Endothelial cell of umbilical vein (primary cell): ENCODE measurements at regions not wholly inside any gene's neighbourhood (a gene's known extent, or its start where the extent isn't known, plus 50 kb on each side); places are given as distances from the start of the nearest gene placed in this dataset.

Source experiments
- BruUV-seq: library from RNA; stranded (reverse); fragments of 400-500 nt; replicated peaks from 2 replicates; lab custom pipeline; 2021; lab: Mats Ljungman, UMichigan
- CTCF ChIA-PET: fragments of 300-600, 350-600 bp; sonication (Branson Sonifier 250); formaldehyde crosslinking; loops from one replicate; lab custom pipeline; 2021; ENCODE audit warnings: antibody characterized with exemption, inconsistent platforms; lab: Charles Lee
- POLR2A ChIA-PET: fragments of 300-600, 350-600 bp; sonication (Branson Sonifier 250); formaldehyde crosslinking; loops from one replicate; lab custom pipeline; 2021; ENCODE audit warnings: antibody characterized with exemption, inconsistent platforms; lab: Charles Lee
- DNase-seq: peaks from one replicate; pipeline ENCODE4 v3.0.0-alpha.2; 2011; ENCODE audit warnings: low read depth, low spot score
- FAIRE-seq: peaks from 2 replicates; lab custom pipeline; 2011; peaks lifted over from hg19 to GRCh38; lab: Jason Lieb, UNC
- H2AFZ ChIP-seq: 2 replicates; pipeline ENCODE4 v1.6.0; 2012; ENCODE audit warnings: low read depth, low read length, control low read depth, inconsistent platforms
- H3K27ac ChIP-seq: 2 replicates; pipeline ENCODE4 v1.5.1; 2011; ENCODE audit warnings: low read depth, mild to moderate bottlenecking, control low read depth, low read length, moderate library complexity; ENCODE audit not compliant: insufficient read depth
- H3K27me3 ChIP-seq, 2 experiments: 2 replicates each; pipeline versions ENCODE4 v1.6.0 to v1.6.1; 2011; ENCODE audit warnings: low read length in 2 of 2, mixed read lengths in 1 of 2; ENCODE audit not compliant: control insufficient read depth in 2 of 2, insufficient read depth in 2 of 2
- H3K36me3 ChIP-seq, 2 experiments: 2 replicates in 1 of 2; 3 replicates in 1 of 2; pipeline ENCODE4 v1.5.1; 2011; ENCODE audit warnings: low read length in 2 of 2, mild to moderate bottlenecking in 1 of 2, moderate library complexity in 1 of 2; ENCODE audit not compliant: control insufficient read depth in 2 of 2, insufficient read depth in 2 of 2; ENCODE audit errors: extremely low read depth in 1 of 2
- H3K4me1 ChIP-seq: 3 replicates; pipeline ENCODE4 v1.5.1; 2011; ENCODE audit warnings: mild to moderate bottlenecking, low read length; ENCODE audit not compliant: control insufficient read depth, insufficient read depth; ENCODE audit errors: extremely low read depth
- H3K4me2 ChIP-seq: 2 replicates; pipeline ENCODE4 v1.6.1; 2011; ENCODE audit warnings: low read length, control low read depth, mixed read lengths; ENCODE audit not compliant: insufficient read depth
- H3K4me3 ChIP-seq, 3 experiments: fragments of 200-600 bp in 1 of 3; sonication (generic), shearing (Covaris generic) in 1 of 3; replicated peaks in 1 of 3; 2 replicates each; pipeline ENCODE4 v1.5.1; 2011 to 2016; ENCODE audit warnings: control low read depth in 3 of 3, low read length in 3 of 3, mild to moderate bottlenecking in 2 of 3, inconsistent platforms in 1 of 3, low read depth in 1 of 3, moderate library complexity in 1 of 3; ENCODE audit not compliant: insufficient read depth in 1 of 3
- H3K79me2 ChIP-seq: 2 replicates; pipeline ENCODE4 v1.6.0; 2012; ENCODE audit warnings: low read length, inconsistent platforms; ENCODE audit not compliant: control insufficient read depth, insufficient read depth
- H3K9ac ChIP-seq: replicated peaks from 2 replicates; pipeline ENCODE3; 2011; ENCODE audit warnings: low read length, control low read depth; ENCODE audit not compliant: insufficient read depth; ENCODE audit errors: extremely low read depth
- H3K9me1 ChIP-seq: replicated peaks from 3 replicates; pipeline ENCODE4 v1.6.0; 2011; ENCODE audit warnings: mild to moderate bottlenecking, low read length; ENCODE audit not compliant: control insufficient read depth, insufficient read depth; ENCODE audit errors: extremely low read depth
- H3K9me3 ChIP-seq: replicated peaks from 2 replicates; pipeline ENCODE4 v1.5.1; 2012; ENCODE audit warnings: low read length, inconsistent platforms; ENCODE audit not compliant: control insufficient read depth, insufficient read depth
- H4K20me1 ChIP-seq: replicated peaks from 2 replicates; pipeline ENCODE3; 2011; ENCODE audit warnings: mild to moderate bottlenecking, low read length; ENCODE audit not compliant: control insufficient read depth, insufficient read depth; ENCODE audit errors: extremely low read depth
- CTCF ChIP-seq, 2 donors: IDR thresholded peaks; 1 replicate in 1 of 2; 2 replicates in 1 of 2; pipeline ENCODE4 v1.5.1; 2011; ENCODE audit warnings: low read length in 2 of 2, mild to moderate bottlenecking in 2 of 2, moderate library complexity in 2 of 2, control low read depth in 1 of 2, inconsistent platforms in 1 of 2, low read depth in 1 of 2; ENCODE audit not compliant: insufficient read depth in 1 of 2; ENCODE audit errors: extremely low read depth in 1 of 2
- FOS ChIP-seq: IDR thresholded peaks from 2 replicates; pipeline ENCODE4 v1.6.1; 2011; ENCODE audit warnings: mild to moderate bottlenecking, low read length, moderate library complexity, borderline replicate concordance; ENCODE audit not compliant: insufficient read depth
- JUN ChIP-seq: IDR thresholded peaks from 2 replicates; pipeline ENCODE4 v1.6.1; 2011; ENCODE audit warnings: borderline replicate concordance, low read depth; ENCODE audit not compliant: insufficient read length, insufficient read depth
- POLR2A ChIP-seq: IDR thresholded peaks from 2 replicates; pipeline ENCODE4 v1.6.1; 2012; ENCODE audit warnings: low read depth, mild to moderate bottlenecking, control low read depth, low read length
- dilution Hi-C: fragments of 300-500 bp; cut with MboI; formaldehyde crosslinking; loops from one replicate; pipeline ENCODE4 v1.15.0; 2019; ENCODE audit warnings: low sequenced_read_pairs; ENCODE audit not compliant: extremely low pct_ligation_motif_present
- intact Hi-C: fragments of 100-400 bp; cut with micrococcal nuclease; formaldehyde crosslinking; loops from one replicate; pipeline ENCODE4 v1.10.0; 2022

- ChIA-PET CTCF (no interaction called here), POLR2A (no interaction called here)
- no peak for DNase-seq
- no peak for FAIRE-seq
- Histone ChIP-seq H3K79me2 (no peaks in the 10 kb centered on the region), H3K36me3 (no peaks in the 10 kb centered on the region), H3K4me1 (no peaks in the 10 kb centered on the region), H3K9me1 (no peaks in the 10 kb centered on the region), H3K27me3 (no peaks in the 10 kb centered on the region), H3K4me2 (no peak overlapping the region), H4K20me1 (no peaks in the 10 kb centered on the region), H3K9me3 (no peaks in the 10 kb centered on the region), H3K9ac (no peak overlapping the region), H3K27ac (no peak overlapping the region), H2AFZ (no peak overlapping the region), H3K4me3 (no peak overlapping the region)
- no peak for TF ChIP-seq POLR2A
- no peak for TF ChIP-seq FOS
- no peak for TF ChIP-seq CTCF (IDR thresholded peaks at IDR 0.05; ENCODE audit: extremely low read depth in 1 of 2, insufficient read depth in 1 of 2, low read depth in 1 of 2, low read length in 2 of 2)
- intact Hi-C loops, result no loop called here
- no TSS peak for BruUV-seq
- dilution Hi-C loops, result no loop called here
Observed at GRCh38 chrX:28205126-28205525, 223.9 kb upstream of the DCAF8L1 start.

- POLR2A ChIA-PET, result no interaction called here
- CTCF ChIA-PET, result interaction anchor here (1.4 kb wide), 1 partner anchor 1715 kb away, joined by 4 read pairs; no protein-coding TSS in a partner anchor
- Histone ChIP-seq H3K9me1 (no peaks in the 10 kb centered on the region), H3K27me3 (no peaks in the 10 kb centered on the region), H3K4me2 (no peak overlapping the region), H4K20me1 (no peaks in the 10 kb centered on the region), H3K79me2 (no peaks in the 10 kb centered on the region), H3K27ac (peak overlapping the region; percentile 34), H3K36me3 (no peaks in the 10 kb centered on the region), H3K9ac (no peak overlapping the region), H3K9me3 (no peaks in the 10 kb centered on the region), H3K4me1 (peaks cover 5% of the 10 kb centered on the region), H3K4me3 (no peak overlapping the region), H2AFZ (no peak overlapping the region)
- FAIRE-seq (peak; percentile 96), DNase-seq (peak; percentile 67)
- TF ChIP-seq CTCF (IDR thresholded peaks at IDR 0.05; ENCODE audit: extremely low read depth in 1 of 2, insufficient read depth in 1 of 2, low read depth in 1 of 2, low read length in 2 of 2) (no peak), JUN (peak; percentile 27), FOS (peak; percentile 72)
- intact Hi-C loops (no loop called here), dilution Hi-C loops (no loop called here)
- no TSS peak for BruUV-seq
Observed at GRCh38 chrX:28189011-28189410, 207.8 kb upstream of the DCAF8L1 start.
